BE2C (cell line): ENCODE measurements at regions not wholly inside any gene's neighbourhood (a gene's known extent, or its start where the extent isn't known, plus 50 kb on each side); places are given as distances from the start of the nearest gene placed in this dataset.

Experiments used
- DNase-seq: peaks from one replicate; pipeline ENCODE4 v3.0.0-alpha.2; 2020
- H3K27me3 ChIP-seq: fragments of 250-450 bp; sonication (Bioruptor Pico); 2 replicates; pipeline ENCODE4 v1.5.1; 2020; ENCODE audit warnings: mild to moderate bottlenecking
- H3K36me3 ChIP-seq: fragments of 250-450 bp; sonication (Bioruptor Pico); 2 replicates; pipeline ENCODE4 v1.5.1; 2020; ENCODE audit warnings: mild to moderate bottlenecking
- H3K4me1 ChIP-seq: fragments of 250-450 bp; sonication (Bioruptor Pico); 2 replicates; pipeline ENCODE4 v1.5.1; 2020
- H3K4me3 ChIP-seq: 2 replicates; pipeline ENCODE4 v1.5.1; 2011; ENCODE audit warnings: low read depth, low read length
- H3K9me3 ChIP-seq: fragments of 250-450 bp; sonication (Bioruptor Pico); 2 replicates; pipeline ENCODE4 v1.5.1; 2020
- TF ChIP-seq, protein P1 (sequence below): IDR thresholded peaks from 2 replicates; pipeline ENCODE4 v1.5.1; 2012; ENCODE audit warnings: mild to moderate bottlenecking, low read depth, low read length

DNA sequence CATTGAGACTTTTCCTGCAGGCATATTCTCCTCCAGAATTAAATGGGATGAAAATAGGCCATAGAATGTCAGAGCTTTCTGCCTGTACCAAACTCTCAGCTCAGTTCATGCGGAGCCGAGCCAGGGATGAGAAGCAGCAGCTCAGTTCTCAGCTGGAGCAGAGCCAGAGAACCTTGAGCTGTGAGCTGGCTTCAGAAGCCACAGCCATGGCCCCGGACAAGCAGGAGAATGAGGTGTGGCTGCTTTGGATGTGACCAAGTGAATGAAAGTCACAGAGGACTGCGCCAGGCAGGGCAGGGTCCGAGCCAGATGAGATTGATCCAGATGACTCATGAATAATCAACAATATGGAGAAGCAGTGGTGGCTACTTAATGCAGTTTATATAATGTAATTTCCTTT lies 633.8 kb downstream of the NCAM2 start:
- no peaks in the 10 kb centered on the region for H3K4me1 ChIP-seq
- peak; percentile 51 for DNase-seq
- TF ChIP-seq, protein P1, sequence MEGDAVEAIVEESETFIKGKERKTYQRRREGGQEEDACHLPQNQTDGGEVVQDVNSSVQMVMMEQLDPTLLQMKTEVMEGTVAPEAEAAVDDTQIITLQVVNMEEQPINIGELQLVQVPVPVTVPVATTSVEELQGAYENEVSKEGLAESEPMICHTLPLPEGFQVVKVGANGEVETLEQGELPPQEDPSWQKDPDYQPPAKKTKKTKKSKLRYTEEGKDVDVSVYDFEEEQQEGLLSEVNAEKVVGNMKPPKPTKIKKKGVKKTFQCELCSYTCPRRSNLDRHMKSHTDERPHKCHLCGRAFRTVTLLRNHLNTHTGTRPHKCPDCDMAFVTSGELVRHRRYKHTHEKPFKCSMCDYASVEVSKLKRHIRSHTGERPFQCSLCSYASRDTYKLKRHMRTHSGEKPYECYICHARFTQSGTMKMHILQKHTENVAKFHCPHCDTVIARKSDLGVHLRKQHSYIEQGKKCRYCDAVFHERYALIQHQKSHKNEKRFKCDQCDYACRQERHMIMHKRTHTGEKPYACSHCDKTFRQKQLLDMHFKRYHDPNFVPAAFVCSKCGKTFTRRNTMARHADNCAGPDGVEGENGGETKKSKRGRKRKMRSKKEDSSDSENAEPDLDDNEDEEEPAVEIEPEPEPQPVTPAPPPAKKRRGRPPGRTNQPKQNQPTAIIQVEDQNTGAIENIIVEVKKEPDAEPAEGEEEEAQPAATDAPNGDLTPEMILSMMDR, result no peak
- H3K4me3 ChIP-seq, result no peak overlapping the region
- H3K27me3 ChIP-seq, result no peaks in the 10 kb centered on the region
- no peaks in the 10 kb centered on the region for H3K9me3 ChIP-seq
- no peaks in the 10 kb centered on the region for H3K36me3 ChIP-seq

DNA sequence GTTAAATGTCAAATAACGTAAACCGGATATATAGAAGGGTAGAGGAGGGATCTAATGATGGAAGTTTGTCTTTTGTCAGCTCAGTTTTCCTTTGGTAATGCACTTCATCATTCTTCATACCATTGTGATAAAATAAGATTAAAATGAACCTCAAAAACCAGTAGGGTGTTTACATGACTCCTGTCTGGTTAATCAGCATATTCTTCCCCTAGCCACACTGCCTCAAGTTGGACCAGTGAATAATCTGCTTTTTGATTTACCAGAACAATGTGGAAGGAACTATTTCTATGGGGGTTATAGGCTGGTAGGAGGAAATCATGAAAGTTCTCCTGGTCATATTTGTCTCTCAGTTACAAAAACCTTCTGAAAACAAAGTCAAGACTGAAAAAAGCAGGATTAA lies 634.7 kb downstream of the NCAM2 start:
- no peaks in the 10 kb centered on the region for H3K36me3 ChIP-seq
- no peak overlapping the region for H3K4me3 ChIP-seq
- no peaks in the 10 kb centered on the region for H3K27me3 ChIP-seq
- no peaks in the 10 kb centered on the region for H3K9me3 ChIP-seq
- DNase-seq, result no peak
- H3K4me1 ChIP-seq, result no peaks in the 10 kb centered on the region
- TF ChIP-seq, protein P1, result no peak

- no peaks in the 10 kb centered on the region for H3K27me3 ChIP-seq
- H3K36me3 ChIP-seq, result no peaks in the 10 kb centered on the region
- no peak for DNase-seq
- no peaks in the 10 kb centered on the region for H3K9me3 ChIP-seq
- TF ChIP-seq, protein P1, result no peak
- H3K4me3 ChIP-seq, result no peak overlapping the region
- no peaks in the 10 kb centered on the region for H3K4me1 ChIP-seq
These were observed 663.5 kb downstream of the NCAM2 start for GRCh38 chr21:21661741-21662140.

DNA sequence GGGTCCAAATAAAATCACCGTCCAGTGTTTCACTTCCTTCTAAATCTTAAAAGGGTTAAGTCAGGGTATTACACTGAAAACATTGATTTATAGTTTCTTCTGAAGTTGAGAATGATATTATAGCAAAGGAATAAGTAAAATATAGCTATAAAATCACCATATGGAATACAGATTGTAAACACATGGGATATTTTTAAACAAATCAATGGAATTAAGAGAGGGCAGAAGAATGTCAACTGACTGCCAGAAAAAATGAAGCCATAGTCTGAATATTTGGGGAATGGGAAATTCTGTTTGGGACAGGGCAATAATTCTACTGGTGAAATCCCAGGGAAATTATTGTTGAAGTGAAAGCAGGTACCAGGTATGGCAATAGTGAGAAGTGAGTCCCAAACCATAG lies 664.6 kb downstream of the NCAM2 start:
- TF ChIP-seq, protein P1, result no peak
- no peak for DNase-seq
- Histone ChIP-seq H3K4me3 (no peak overlapping the region), H3K9me3 (no peaks in the 10 kb centered on the region), H3K36me3 (no peaks in the 10 kb centered on the region), H3K27me3 (no peaks in the 10 kb centered on the region), H3K4me1 (no peaks in the 10 kb centered on the region)

- no peaks in the 10 kb centered on the region for H3K27me3 ChIP-seq
- no peak for DNase-seq
- TF ChIP-seq, protein P1, result no peak
- no peaks in the 10 kb centered on the region for H3K9me3 ChIP-seq
- H3K4me3 ChIP-seq, result no peak overlapping the region
- H3K36me3 ChIP-seq, result no peaks in the 10 kb centered on the region
- H3K4me1 ChIP-seq, result no peaks in the 10 kb centered on the region
These were observed 666.7 kb downstream of the NCAM2 start for GRCh38 chr21:21664871-21665270.

- Histone ChIP-seq H3K4me3 (no peak overlapping the region), H3K27me3 (no peaks in the 10 kb centered on the region), H3K9me3 (no peaks in the 10 kb centered on the region)
These were observed 668.5 kb downstream of the NCAM2 start for GRCh38 chr21:21666689-21667088.

More at GRCh38 chr21:21666689-21667088, 668.5 kb downstream of the NCAM2 start:
- no peaks in the 10 kb centered on the region for H3K36me3 ChIP-seq
- DNase-seq, result no peak
- TF ChIP-seq, protein P1, result no peak
- H3K4me1 ChIP-seq, result no peaks in the 10 kb centered on the region
